HCT116 (cell line): ENCODE measurements at regions not wholly inside any gene's neighbourhood (a gene's known extent, or its start where the extent isn't known, plus 50 kb on each side); places are given as distances from the start of the nearest gene placed in this dataset.

Source experiments
- ATAC-seq: fragments of 200-7000 bp; cut with Tn5 transposase; 2 replicates; pipeline ENCODE4 v1.9.1; 2020; ENCODE audit warnings: mild to moderate bottlenecking, moderate library complexity
- BruUV-seq: library from RNA; stranded (reverse); fragments of 400-500 nt; replicated peaks from 2 replicates; lab custom pipeline; 2021; lab: Mats Ljungman, UMichigan
- CTCF ChIA-PET: fragments of 300-600 bp; sonication (Branson Sonifier 250); formaldehyde crosslinking; loops from one replicate; lab custom pipeline; 2021; ENCODE audit warnings: antibody characterized with exemption; lab: Charles Lee
- POLR2A ChIA-PET: fragments of 300-600, 350-600 bp; sonication (Branson Sonifier 250); formaldehyde crosslinking; loops from one replicate; lab custom pipeline; 2021; ENCODE audit warnings: antibody characterized with exemption; lab: Charles Lee
- RAD21 ChIA-PET, 2 experiments: fragments of 300-600 bp; sonication (Branson Sonifier 250); formaldehyde crosslinking; loops; one replicate each; lab custom pipeline; 2023; ENCODE audit warnings: low total read pairs in 2 of 2; ENCODE audit not compliant: uncharacterized antibody in 2 of 2, unreplicated experiment in 2 of 2, low non-redundant PET in 1 of 2; lab: Charles Lee
- DNase-seq: peaks from one replicate; pipeline ENCODE4 v3.0.0-alpha.2; 2010; ENCODE audit warnings: low read depth, low spot score
- H2AFZ ChIP-seq: fragments of 200-600 bp; shearing (Covaris generic), sonication (generic); 2 replicates; pipeline ENCODE4 v1.6.1; 2017; ENCODE audit warnings: low read depth, mixed run types, mixed read lengths, antibody characterized with exemption, low read length; ENCODE audit not compliant: poor library complexity, severe bottlenecking
- H3K27ac ChIP-seq: 2 replicates; pipeline ENCODE4 v1.5.1; 2012; ENCODE audit warnings: low read depth, low read length
- H3K27me3 ChIP-seq: fragments of 200-600 bp; sonication (generic); 2 replicates; pipeline ENCODE4 v1.6.1; 2016; ENCODE audit warnings: mixed run types, low read length, mixed read lengths; ENCODE audit not compliant: insufficient read depth
- H3K36me3 ChIP-seq, 2 experiments: fragments of 200-500 bp in 1 of 2; fragments of 200-600 bp in 1 of 2; sonication (Bioruptor generic) in 1 of 2; sonication (generic) in 1 of 2; 2 replicates each; pipeline versions ENCODE4 v1.5.1 to v1.6.1; 2014 to 2016; ENCODE audit warnings: low read length in 2 of 2, inconsistent platforms in 1 of 2, mixed read lengths in 1 of 2, mixed run types in 1 of 2; ENCODE audit not compliant: insufficient read depth in 2 of 2, control insufficient read depth in 1 of 2
- H3K4me1 ChIP-seq, 2 experiments: fragments of 200-600 bp in 1 of 2; sonication (generic) in 1 of 2; 2 replicates each; pipeline versions ENCODE4 v1.5.1 to v1.6.1; 2012 to 2017; ENCODE audit warnings: low read length in 2 of 2, inconsistent platforms in 1 of 2, mild to moderate bottlenecking in 1 of 2, mixed read lengths in 1 of 2, mixed run types in 1 of 2, moderate library complexity in 1 of 2; ENCODE audit not compliant: insufficient read depth in 2 of 2, control insufficient read depth in 1 of 2
- H3K4me2 ChIP-seq: fragments of 200-600 bp; sonication (generic); 2 replicates; pipeline ENCODE4 v1.6.1; 2017; ENCODE audit warnings: mixed run types, low read length, mixed read lengths
- H3K4me3 ChIP-seq, 2 experiments: fragments of 200-600 bp in 1 of 2; sonication (generic) in 1 of 2; replicated peaks in 1 of 2; 2 replicates each; pipeline ENCODE4 v1.5.1; 2011 to 2016; ENCODE audit warnings: low read length in 2 of 2, control low read depth in 1 of 2, low read depth in 1 of 2, mild to moderate bottlenecking in 1 of 2, mixed read lengths in 1 of 2, mixed run types in 1 of 2
- H3K79me2 ChIP-seq: fragments of 200-600 bp; sonication (generic); 2 replicates; pipeline ENCODE4 v1.6.1; 2017; ENCODE audit warnings: mild to moderate bottlenecking, mixed run types, low read length, moderate library complexity, mixed read lengths; ENCODE audit not compliant: insufficient read depth
- H3K9ac ChIP-seq: fragments of 200-600 bp; sonication (generic); 2 replicates; pipeline ENCODE4 v1.6.1; 2016; ENCODE audit warnings: low read length, mixed read lengths
- H3K9me2 ChIP-seq: fragments of 200-600 bp; sonication (generic), shearing (Covaris generic); 2 replicates; pipeline ENCODE4 v1.6.1; 2017; ENCODE audit warnings: mixed run types, mild to moderate bottlenecking, moderate library complexity; ENCODE audit not compliant: insufficient read depth
- H3K9me3 ChIP-seq, 2 experiments: fragments of 200-500 bp in 1 of 2; fragments of 200-600 bp in 1 of 2; sonication (Bioruptor generic) in 1 of 2; sonication (generic) in 1 of 2; 2 replicates each; pipeline ENCODE4 v1.6.1; 2014 to 2017; ENCODE audit warnings: low read length in 2 of 2, mixed read lengths in 2 of 2, inconsistent platforms in 1 of 2, low read depth in 1 of 2, mild to moderate bottlenecking in 1 of 2, mixed run types in 1 of 2, moderate library complexity in 1 of 2; ENCODE audit not compliant: control insufficient read depth in 1 of 2, insufficient read depth in 1 of 2
- H4K20me1 ChIP-seq: fragments of 200-600 bp; sonication (generic), shearing (Covaris generic); 2 replicates; pipeline ENCODE4 v1.6.1; 2017; ENCODE audit warnings: mixed run types, mild to moderate bottlenecking, moderate library complexity; ENCODE audit not compliant: insufficient read depth
- CBX3 ChIP-seq: IDR thresholded peaks from 2 replicates; pipeline ENCODE4 v1.6.1; 2012; ENCODE audit warnings: low read depth
- CEBPB ChIP-seq: IDR thresholded peaks from 2 replicates; pipeline ENCODE4 v1.6.1; 2012; ENCODE audit warnings: low read depth
- CTCF ChIP-seq, 3 experiments: fragments of 200-600 bp in 1 of 3; sonication (generic) in 1 of 3; IDR thresholded peaks in 2 of 3; conservative IDR thresholded peaks in 1 of 3; 2 replicates each; pipeline ENCODE4 v1.5.1; 2012 to 2017; ENCODE audit warnings: low read depth in 2 of 3, low read length in 2 of 3, antibody characterized with exemption in 1 of 3, borderline replicate concordance in 1 of 3, control low read depth in 1 of 3, mild to moderate bottlenecking in 1 of 3, mixed read lengths in 1 of 3, mixed run types in 1 of 3, moderate library complexity in 1 of 3; ENCODE audit not compliant: insufficient read depth in 1 of 3
- EZH2 ChIP-seq: fragments of 200-600 bp; sonication (generic); IDR thresholded peaks from 2 replicates; pipeline ENCODE4 v1.6.1; 2017; ENCODE audit warnings: antibody characterized with exemption, mixed run types
- MAX ChIP-seq: IDR thresholded peaks from 2 replicates; pipeline ENCODE4 v1.6.1; 2012
- POLR2AphosphoS5 ChIP-seq: IDR thresholded peaks from 2 replicates; pipeline ENCODE4 v1.6.1; 2011; ENCODE audit warnings: mild to moderate bottlenecking, low read depth, low read length, moderate library complexity
- REST ChIP-seq: IDR thresholded peaks from 2 replicates; pipeline ENCODE4 v1.6.1; 2012; ENCODE audit warnings: low read depth
- SIN3A ChIP-seq: IDR thresholded peaks from 2 replicates; pipeline ENCODE4 v1.6.1; 2012; ENCODE audit warnings: low read depth
- SP1 ChIP-seq: IDR thresholded peaks from 2 replicates; pipeline ENCODE4 v1.6.1; 2012; ENCODE audit warnings: low read depth
- SRF ChIP-seq: IDR thresholded peaks from 2 replicates; pipeline ENCODE4 v1.6.1; 2012; ENCODE audit warnings: low read depth
- ZBTB33 ChIP-seq: IDR thresholded peaks from 2 replicates; pipeline ENCODE4 v1.6.1; 2011; ENCODE audit warnings: mild to moderate bottlenecking, low read length, moderate library complexity; ENCODE audit not compliant: insufficient replicate concordance; ENCODE audit errors: extremely low read depth
- ZFX ChIP-seq: fragments of 450-650 bp; IDR thresholded peaks from 2 replicates; pipeline ENCODE4 v1.6.1; 2017
- ZNF274 ChIP-seq: fragments of 200-500 bp; sonication (Bioruptor generic); IDR thresholded peaks from 2 replicates; pipeline ENCODE4 v1.6.1; 2014; ENCODE audit warnings: mild to moderate bottlenecking, low read depth, low read length, inconsistent platforms
- intact Hi-C: fragments of 100-400 bp; cut with micrococcal nuclease; formaldehyde crosslinking; loops from 2 replicates; pipeline ENCODE4 v1.10.0; 2022

GRCh38 chr10:105658696-105659095 lies 1017.6 kb downstream of the SORCS3 start:
- no peak for TF ChIP-seq ZFX
- no peak for TF ChIP-seq POLR2AphosphoS5
- Histone ChIP-seq H3K4me2 (no peak overlapping the region), H2AFZ (no peak overlapping the region), H3K27me3 (no peaks in the 10 kb centered on the region), H3K9me2 (no peaks in the 10 kb centered on the region), H3K36me3 (no peaks in the 10 kb centered on the region), H3K9me3 (peaks cover 22 to 45% of the 10 kb centered on the region in 2 experiments; a peak in 3 of 4 replicates), H3K9ac (no peak overlapping the region), H3K4me3 (no peak overlapping the region), H3K79me2 (no peaks in the 10 kb centered on the region), H3K27ac (no peak overlapping the region), H4K20me1 (no peaks in the 10 kb centered on the region), H3K4me1 (no peaks in the 10 kb centered on the region)
- no peak for DNase-seq
- no TSS peak for BruUV-seq
- intact Hi-C loops: no loop called here
- RAD21 ChIA-PET: no interaction called here
- CTCF ChIA-PET: no interaction called here
- POLR2A ChIA-PET: no interaction called here
- ATAC-seq: no peak

- TF ChIP-seq SRF: no peak
- TF ChIP-seq ZBTB33: no peak
- no peak for TF ChIP-seq ZFX
- no peak for TF ChIP-seq CTCF (IDR thresholded peaks at IDR 0.05 in 2 of 3, conservative IDR thresholded peaks at IDR 0.05 in 1 of 3; ENCODE audit: borderline replicate concordance in 1 of 3, insufficient read depth in 1 of 3, low read depth in 2 of 3, low read length in 2 of 3)
- TF ChIP-seq SIN3A: no peak
- TF ChIP-seq MAX: no peak
- TF ChIP-seq EZH2: no peak
- TF ChIP-seq ZNF274: no peak
- no peak for TF ChIP-seq SP1
- TF ChIP-seq CBX3: no peak
- TF ChIP-seq CEBPB: no peak
- TF ChIP-seq REST: no peak
- H2AFZ ChIP-seq: no peak overlapping the region
- CTCF ChIA-PET: no interaction called here
- H3K4me1 ChIP-seq: no peaks in the 10 kb centered on the region
- DNase-seq (no peak), ATAC-seq (no peak)
- H3K9me3 ChIP-seq: peaks cover 20 to 44% of the 10 kb centered on the region in 2 experiments; a peak in 3 of 4 replicates
- POLR2A ChIA-PET: no interaction called here
- no peaks in the 10 kb centered on the region for H3K9me2 ChIP-seq
- no peaks in the 10 kb centered on the region for H3K79me2 ChIP-seq
- intact Hi-C loops: no loop called here
- H3K4me3 ChIP-seq: no peak overlapping the region
- H3K4me2 ChIP-seq: no peak overlapping the region
- BruUV-seq: no TSS peak
- H4K20me1 ChIP-seq: no peaks in the 10 kb centered on the region
- H3K36me3 ChIP-seq: no peaks in the 10 kb centered on the region
- no peak overlapping the region for H3K9ac ChIP-seq
- RAD21 ChIA-PET: no interaction called here
- H3K27ac ChIP-seq: no peak overlapping the region
- H3K27me3 ChIP-seq: no peaks in the 10 kb centered on the region
These were observed 1015.8 kb downstream of the SORCS3 start for GRCh38 chr10:105656856-105657255.
